NCI-H187 treated with DMSO at 0.1 percent for 48 hours (cell line): ENCODE measurements at regions not wholly inside any gene's neighbourhood (a gene's known extent, or its start where the extent isn't known, plus 50 kb on each side); places are given as distances from the start of the nearest gene placed in this dataset.
"Not testable (repeated sequence)": the region's sequence is repeated elsewhere in the genome, so short reads cannot be mapped to it uniquely, and the experiment has no call there.

Source experiments
- DNase-seq: peaks from one replicate; lab custom pipeline; 2025; lab: John Stamatoyannopoulos, UW

DNA sequence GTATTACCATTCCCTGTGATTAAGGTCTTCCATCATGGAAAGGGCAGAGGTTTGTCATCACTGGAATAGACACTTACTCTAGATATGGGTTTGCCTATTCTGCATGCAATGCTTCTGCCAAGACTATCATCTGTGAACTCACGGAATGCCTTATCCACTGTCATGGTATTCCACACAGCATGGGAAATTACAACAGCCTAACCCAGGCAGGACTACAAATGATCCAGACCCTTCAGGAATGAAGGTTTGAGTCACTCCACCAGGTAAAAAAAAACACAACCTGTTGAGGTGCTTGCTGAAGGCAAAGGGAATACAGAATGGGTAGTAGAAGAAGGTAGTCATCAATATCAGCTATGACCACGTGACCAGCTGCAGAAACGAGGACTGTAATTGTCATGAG lies 89.0 kb upstream of the RANBP6 start:
- not testable (repeated sequence) for DNase-seq

DNA sequence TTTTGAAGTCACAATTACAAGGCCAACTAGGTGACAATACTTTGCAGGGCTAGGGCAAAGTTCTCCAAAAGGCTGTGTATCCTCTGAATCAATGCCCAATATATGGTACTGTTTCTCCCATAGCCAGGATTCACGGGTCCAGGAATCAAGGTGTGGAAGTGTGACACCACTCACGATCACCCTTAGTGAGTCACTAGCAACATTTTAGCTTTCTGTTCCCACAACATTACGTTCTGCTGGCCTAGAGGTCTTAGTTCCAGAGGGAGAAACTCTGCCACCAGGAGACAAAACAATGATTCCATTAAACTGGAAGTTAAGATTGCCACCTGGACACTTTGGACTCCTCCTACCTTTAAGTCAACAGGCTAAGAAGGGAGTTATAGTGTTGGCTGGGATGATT lies 88.5 kb upstream of the RANBP6 start:
- not testable (repeated sequence) for DNase-seq

DNA sequence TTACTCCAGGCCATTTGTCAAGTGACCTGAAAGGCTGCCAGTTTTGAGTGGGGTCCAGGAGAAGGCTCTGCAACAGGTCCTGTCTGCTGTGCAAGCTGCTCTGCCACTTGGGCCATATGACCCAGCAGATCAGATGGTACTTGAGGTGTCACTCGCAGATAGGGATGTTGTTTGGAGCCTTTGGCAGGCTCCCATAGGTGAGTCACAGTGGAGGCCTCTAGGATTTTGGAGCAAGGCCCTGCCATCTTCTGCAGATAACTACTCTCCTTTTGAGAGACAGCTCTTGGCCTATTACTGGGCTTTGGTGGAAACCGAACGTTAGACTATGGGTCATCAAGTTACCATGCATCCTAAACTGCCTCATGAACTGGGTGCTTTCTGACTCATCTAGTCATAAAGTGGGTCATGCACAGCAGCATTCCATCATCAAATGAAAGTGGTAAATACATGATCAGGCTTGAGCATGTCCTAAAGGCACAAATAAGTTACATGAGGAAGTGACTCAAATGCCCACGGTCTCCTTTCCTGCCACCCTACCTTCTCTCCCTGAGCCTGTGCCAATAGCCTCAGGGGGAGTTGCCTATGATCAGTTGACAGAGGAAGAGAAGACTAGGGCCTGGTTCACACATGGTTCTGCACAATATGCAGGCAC lies 87.0 kb upstream of the RANBP6 start:
- not testable (repeated sequence) for DNase-seq

DNA sequence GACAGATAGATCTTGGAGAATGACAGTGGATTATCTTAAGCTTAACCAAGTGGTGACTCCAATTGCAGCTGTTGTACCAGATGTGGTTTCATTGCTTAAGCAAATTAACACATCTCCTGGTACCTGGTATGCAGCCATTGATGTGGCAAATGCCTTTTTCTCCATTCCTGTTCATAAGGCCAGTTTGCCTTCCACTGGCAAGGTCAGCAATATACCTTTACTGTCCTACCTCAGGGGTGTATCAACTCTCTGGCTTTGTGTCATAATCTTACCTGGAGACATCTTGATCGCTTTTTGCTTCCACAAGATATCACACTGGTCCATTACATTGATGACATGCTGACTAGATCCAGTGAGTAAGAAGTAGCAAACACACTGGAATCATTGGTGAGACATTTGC lies 86.3 kb upstream of the RANBP6 start:
- not testable (repeated sequence) for DNase-seq

DNA sequence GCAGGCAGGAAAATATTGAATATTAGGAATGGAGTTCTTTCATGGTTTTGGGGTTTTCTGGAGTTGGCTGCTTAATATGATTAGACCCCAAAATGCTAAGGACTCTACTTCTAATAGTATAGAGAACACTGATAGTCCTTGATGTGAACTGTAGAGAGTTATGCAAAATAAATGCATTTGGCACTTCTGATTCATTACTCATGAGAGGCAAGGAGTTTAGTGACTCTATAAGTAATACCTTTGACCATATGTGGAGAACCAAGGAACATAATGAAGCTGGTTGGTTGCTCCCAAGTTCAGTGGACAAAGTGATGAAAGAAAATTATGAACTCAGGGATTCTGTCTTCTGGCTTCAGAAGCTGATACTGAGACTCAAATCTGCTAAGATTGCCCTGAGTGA lies 83.9 kb upstream of the RANBP6 start:
- DNase-seq: not testable (repeated sequence)

DNA sequence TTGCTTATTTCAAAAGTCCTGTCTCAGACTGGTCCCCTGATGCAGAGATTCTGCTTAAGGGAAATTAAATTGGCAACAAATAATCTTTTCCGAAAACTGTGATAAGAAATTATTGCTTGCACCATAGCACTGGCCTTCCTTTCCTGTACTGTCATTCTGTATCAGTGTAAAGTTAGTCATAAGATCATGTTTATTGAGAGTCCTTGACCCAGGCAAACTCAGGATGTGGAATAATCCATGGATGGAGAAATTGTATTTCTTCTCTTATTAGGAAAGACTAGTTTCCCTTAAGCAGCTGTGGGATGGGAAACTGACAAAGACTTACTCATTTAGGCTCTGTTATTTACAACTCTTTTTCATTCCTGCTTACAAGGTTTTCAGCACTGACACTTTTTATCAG lies 83.0 kb upstream of the RANBP6 start:
- no peak for DNase-seq

DNA sequence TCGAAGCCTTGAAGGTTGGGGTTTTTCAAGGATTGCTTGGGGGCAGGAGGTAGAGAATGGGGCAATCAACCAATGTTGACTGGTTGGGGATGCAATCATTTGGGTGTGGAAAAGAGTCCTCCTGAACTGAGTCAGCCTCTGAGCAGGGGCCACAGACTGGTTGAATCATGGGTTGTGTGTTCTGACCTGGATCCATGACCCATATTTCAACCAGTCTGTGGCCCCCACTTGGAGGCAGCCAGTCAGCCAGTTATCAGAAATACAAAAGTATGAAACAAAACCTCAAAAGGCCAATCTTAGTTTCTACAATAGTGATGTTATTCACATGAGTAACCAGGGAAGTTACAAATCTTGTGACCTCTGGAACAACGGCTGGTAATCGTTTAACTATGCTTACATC lies 81.4 kb upstream of the RANBP6 start:
- DNase-seq: no peak

DNA sequence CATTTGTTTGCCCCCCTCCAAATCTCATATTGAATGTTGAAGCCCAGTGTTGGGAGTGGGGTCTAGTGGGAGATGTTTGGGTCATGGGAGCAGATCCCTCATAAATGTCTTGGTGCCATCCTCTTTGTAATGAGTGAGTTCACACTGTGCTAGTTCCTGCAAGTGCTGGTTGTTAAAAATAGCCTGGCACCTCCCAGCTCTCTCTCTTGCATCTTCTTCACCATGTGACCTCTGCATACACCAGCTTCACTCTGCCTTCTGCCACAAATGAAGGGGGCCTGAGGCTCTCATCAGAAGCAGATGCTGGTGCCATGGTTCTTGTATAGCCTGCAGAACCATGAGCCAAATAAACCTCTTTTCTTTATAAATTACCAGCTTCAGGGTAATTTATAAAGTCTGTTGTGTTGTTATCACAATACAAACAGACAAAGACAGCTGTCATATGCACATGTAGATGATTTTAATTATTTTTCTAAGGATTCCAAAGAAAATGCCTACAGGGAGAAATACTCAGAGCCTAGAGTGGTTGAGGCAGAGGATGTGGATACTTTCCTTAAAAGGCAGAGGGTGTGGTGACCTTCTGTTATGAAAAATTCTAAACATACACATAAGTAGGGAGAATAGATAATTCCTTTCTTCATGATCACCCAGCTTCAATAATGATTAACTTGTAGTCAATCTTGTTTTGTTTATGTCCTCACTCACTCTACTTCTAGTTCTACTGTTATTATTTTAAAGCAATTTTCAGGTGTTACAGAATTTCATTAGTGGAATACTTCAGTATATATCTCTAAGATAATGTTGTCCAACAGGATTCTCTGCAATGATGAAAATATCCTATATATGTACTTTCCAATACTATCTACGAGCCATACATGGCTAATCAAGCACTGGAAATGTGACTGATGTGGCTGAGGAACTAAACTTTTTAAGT lies 75.1 kb upstream of the RANBP6 start:
- DNase-seq: no peak

DNA sequence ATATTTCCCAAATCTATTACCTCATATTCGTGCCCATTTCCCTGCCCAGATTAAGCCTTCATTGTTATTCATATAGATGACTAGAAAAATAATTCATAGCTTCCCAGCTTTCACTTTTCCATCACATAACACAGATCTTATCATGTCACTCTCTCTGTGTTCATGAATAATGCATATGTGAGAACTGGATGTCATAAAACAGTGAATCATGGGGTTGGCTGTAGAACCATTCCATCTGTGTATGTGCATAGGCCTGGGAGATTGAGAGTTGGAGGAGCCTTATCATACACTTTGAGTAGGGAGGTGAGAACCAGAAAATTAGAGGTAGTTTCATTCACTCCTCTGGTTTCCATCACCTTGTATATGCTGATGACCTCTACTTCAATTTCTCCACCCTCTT lies 73.9 kb upstream of the RANBP6 start:
- no peak for DNase-seq

DNA sequence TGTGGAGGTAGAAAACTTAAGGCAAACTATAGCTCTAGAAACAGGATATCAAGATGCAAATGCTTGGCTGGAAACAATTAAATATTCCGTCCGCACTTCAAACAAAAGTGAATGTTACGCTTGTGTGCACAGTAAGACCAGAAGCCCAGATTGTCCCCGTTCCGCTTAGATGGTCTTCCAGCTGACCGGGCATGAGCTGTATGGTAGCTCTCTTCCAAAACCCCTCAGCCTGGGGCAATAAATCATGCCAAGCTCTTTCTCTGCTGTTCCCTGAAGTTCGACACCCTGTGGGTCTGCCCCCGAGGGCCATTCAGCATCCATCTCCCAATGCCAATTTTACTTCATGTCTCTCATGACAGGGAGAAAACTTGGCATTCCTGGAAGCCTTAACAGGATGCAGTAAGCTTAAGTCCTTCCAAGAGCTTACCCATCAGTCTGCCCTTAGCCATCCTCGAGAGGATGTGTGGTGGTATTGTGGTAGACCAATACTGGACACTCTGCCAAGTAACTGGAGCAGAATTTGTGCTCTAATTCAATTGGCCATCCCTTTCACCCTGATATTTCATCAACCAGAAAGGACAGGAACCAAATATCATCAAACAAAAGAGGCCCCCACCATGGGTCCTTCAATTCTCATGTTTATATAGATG lies 70.7 kb upstream of the RANBP6 start:
- no peak for DNase-seq

DNA sequence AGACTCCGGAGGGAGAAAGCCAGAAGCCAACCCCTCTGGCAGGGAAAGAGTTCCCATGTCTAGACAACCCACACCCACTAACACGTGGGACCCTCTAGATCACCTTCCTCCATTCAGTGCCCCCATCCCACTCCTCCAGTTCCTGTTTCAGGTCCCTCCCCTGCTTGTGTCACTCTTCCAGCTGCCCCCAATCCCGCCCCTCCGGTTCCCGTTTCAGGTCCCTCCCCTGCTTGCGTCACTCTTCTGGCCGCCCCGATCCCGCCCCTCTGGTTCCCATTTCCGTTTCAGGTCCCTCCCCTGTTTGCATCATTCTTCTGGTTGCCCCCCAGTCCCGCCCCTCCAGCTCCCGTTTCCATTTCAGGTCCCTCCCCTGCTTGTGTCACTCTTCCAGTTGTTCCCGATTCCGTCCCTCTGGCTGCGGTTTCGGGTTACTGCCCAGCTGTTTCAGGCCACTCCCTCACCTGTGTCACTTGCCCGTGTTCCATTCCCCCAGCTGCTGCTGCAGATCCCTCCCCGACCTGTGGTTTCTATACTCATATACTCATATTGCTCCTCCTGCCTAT lies 64.8 kb upstream of the RANBP6 start:
- DNase-seq: peak; percentile 91

DNA sequence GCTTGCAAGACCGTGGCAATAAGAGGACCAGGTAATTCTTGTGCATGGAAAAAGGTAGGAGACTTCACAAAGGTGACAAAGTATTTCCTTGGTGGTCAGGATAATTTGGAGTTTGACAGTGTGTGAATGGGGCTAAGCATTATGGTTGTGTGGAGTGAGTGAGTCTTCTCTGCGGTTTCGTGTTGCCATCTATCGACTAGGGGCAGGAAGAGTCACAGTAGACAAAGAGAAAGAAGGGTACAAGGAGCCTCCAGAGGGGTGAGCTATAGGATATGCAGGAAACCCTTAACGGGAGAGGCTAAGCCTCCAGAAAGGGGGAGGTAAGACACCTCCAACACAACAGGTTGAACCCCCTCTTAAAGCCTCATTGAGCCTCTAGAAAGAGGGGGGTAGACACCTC lies 64.0 kb upstream of the RANBP6 start:
- DNase-seq: no peak

DNA sequence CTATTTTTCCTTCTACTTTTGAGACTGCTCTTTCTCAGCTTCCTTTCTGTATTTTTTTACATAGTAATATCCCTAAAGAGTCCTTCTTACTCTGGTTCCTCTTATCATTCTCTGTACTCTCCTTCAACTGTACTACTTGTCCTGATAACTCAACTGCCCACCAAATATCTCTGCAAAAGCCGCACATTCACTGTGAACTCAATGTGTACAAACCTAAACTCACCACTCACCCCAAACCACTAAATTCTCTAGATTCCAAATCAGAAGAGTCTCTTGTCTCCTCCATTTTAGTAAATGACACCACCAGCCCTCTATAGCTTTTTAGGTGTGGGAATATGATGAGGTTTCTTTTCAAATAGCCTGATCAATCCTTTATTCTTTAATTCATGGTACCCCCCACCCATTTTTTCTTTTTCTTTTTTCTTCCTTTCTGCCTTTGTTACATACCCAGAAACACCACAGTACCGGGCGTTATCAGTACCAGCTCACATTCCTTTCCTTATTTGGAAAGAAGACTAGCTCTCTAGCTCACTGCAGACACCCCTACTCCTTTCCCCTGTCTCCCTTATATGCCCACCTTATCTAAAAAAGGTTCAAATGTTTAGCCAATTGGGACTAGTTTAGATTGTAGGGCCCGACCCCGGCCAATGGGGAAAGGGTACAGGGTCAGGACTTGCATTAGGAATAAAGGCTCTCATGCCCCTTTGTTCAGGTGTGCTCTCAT lies 63.1 kb upstream of the RANBP6 start:
- no peak for DNase-seq

DNA sequence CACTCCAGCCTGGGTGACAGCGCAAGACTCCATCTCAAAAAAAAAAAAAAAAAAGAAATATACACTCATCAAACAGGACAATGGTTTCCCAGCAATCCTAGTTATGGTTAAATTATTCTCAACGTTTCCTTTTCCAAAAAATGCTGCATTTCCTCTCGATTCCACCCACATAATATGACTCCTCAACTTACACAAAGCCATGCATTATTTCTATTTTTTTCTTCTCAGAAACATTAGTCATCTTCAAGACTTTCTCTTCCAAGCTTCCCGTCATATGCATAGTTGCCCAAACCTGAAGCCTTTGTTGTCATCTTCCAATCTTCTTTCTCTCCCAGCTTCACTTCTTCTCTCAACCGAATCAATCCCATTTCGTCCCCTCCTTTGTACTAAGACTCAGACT lies 61.4 kb upstream of the RANBP6 start:
- no peak for DNase-seq

DNA sequence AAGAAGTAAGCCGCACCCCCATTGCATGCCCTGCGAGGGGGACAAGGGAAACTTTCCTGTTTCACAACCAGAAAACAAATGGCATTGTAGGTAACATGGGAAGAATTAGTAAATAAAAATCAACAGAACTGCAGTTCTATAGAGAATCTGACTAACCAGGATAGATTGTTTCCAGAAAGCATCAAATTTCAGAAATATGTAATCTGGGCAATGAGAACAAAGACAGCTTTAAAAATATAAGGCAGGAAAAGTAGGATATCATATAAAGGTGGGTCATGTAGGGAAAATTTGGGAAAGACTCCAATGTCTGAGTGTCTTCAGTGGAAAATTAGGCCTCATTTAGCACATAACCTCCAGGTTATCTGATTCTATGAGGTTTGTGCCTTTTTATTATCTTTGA lies 58.3 kb upstream of the RANBP6 start:
- DNase-seq: no peak

DNA sequence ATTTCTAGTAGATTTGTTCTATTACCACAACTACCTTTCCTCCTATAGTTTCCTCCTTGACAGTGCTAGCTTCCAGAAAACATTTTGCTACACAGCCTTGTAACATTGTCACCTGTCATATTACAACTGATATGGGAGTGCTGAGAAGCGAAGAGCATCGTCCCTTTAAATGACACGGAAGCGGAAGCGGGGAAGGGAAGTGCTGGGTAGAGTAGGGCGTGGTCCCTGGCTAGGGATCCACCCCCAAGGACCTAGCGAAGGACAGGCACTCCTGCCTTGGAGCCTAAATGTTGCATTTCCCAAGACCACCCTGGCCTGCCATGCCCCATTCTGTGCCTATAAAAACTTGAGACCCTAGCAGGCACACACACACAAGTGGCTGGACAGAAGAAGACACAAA lies 57.4 kb upstream of the RANBP6 start:
- no peak for DNase-seq

DNA sequence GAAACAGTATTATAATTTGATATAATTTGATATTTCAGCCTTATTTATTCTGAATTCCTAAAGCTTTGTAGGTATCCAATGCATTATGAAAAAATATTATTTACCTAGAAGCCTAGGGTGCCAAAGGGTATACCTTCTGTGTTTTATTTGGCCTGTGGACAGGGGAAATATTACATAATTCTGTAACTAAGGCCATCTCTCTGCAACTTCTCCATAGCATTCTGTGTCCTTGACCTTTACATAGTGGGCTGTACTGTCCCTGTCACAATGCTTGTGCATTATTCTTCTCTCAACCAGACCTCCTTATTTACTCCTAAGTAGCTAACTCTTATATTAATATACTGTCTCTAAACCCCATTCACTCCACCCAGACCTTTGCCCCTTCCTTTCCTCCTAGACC lies 57.0 kb upstream of the RANBP6 start:
- no peak for DNase-seq

DNA sequence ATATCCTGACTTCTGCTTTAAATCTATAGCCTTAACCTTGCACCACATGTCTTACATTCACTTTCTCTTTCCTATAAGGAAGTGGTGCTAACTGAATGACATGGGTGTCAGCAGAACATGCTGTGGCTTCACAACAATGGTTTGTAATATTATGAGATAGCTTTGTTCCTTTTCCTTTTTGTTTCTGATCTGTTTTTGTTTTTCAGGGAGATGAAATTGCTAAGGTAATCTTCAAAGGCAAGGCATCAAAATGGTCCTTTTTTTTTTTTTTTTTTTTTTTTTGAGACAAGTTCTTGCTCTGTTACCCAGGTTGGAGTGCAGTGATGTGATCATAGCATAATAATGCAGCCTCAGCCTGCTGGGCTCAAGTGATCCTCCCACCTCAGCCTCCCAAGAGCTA lies 53.6 kb upstream of the RANBP6 start:
- DNase-seq: no peak

DNA sequence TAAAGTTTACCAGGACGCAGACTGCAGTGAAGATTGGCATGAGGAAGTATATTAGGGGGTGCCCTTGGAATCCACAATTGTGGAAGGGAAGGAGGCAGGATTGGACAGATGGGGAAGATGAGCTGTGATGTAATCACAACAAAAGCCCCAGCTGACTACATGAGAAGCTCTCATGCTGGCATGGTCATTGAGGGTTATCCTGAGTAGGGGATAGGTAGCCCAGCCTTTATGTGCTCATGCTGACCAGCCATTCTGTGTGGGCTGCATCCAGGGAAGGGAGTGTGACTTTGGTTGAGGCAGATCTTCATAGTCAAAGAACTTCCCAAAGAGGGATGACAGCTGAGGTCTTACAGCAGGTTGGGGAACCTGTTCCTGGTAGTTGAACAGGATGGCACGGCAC lies 52.0 kb upstream of the RANBP6 start:
- no peak for DNase-seq
